ENCODE measurements at regions not wholly inside any gene's neighbourhood (a gene's known extent, or its start where the extent isn't known, plus 50 kb on each side); places are given as distances from the start of the nearest gene placed in this dataset.

DNA sequence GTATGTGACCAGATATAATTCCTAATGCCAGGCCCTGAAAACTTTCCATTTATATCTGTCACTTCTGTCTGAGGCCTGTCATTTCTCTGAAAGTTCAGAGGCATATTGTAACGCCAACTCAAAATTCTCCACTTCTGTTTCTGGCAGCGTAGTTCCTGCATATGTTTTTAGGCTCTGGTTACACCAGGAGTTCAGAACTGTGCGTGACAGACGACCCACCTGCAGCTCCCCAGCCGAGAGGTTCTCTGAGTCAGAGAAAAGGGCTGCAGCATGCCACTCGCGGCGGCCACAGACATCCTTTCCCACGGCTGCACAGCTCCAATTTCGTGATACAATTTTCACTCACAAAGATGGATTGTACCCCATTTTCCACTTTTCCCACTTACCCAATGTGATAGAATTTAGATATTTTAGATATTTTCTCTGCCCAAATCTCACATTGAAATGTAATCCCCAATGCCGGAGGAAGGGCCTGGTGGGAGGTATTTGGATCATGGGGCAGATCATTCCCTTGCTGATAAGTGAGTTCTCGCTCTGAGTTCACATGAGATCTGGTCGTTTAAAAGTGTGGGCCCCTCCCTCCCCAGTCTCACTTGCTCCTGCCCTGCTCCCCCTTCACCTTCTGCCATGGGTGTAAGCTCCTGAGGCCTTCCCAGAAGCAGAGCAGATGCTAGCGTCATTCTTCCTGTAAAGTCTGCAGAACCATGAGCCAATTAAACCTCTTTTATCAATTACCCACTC lies 308.1 kb downstream of the LIG4 start:
- TF ChIP-seq, protein P1, sequence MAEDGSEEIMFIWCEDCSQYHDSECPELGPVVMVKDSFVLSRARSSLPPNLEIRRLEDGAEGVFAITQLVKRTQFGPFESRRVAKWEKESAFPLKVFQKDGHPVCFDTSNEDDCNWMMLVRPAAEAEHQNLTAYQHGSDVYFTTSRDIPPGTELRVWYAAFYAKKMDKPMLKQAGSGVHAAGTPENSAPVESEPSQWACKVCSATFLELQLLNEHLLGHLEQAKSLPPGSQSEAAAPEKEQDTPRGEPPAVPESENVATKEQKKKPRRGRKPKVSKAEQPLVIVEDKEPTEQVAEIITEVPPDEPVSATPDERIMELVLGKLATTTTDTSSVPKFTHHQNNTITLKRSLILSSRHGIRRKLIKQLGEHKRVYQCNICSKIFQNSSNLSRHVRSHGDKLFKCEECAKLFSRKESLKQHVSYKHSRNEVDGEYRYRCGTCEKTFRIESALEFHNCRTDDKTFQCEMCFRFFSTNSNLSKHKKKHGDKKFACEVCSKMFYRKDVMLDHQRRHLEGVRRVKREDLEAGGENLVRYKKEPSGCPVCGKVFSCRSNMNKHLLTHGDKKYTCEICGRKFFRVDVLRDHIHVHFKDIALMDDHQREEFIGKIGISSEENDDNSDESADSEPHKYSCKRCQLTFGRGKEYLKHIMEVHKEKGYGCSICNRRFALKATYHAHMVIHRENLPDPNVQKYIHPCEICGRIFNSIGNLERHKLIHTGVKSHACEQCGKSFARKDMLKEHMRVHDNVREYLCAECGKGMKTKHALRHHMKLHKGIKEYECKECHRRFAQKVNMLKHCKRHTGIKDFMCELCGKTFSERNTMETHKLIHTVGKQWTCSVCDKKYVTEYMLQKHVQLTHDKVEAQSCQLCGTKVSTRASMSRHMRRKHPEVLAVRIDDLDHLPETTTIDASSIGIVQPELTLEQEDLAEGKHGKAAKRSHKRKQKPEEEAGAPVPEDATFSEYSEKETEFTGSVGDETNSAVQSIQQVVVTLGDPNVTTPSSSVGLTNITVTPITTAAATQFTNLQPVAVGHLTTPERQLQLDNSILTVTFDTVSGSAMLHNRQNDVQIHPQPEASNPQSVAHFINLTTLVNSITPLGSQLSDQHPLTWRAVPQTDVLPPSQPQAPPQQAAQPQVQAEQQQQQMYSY (CRISPR knock-in tag; IDR thresholded peaks at IDR 0.05): no peak
- TF ChIP-seq SOX15 (CRISPR knock-in tag; IDR thresholded peaks at IDR 0.05): no peak
- TF ChIP-seq SMAD4 (CRISPR knock-in tag; IDR thresholded peaks at IDR 0.05): no peak
- no peak for TF ChIP-seq RELA (CRISPR knock-in tag; IDR thresholded peaks at IDR 0.05; ENCODE audit: borderline replicate concordance)
- TF ChIP-seq, protein P2, sequence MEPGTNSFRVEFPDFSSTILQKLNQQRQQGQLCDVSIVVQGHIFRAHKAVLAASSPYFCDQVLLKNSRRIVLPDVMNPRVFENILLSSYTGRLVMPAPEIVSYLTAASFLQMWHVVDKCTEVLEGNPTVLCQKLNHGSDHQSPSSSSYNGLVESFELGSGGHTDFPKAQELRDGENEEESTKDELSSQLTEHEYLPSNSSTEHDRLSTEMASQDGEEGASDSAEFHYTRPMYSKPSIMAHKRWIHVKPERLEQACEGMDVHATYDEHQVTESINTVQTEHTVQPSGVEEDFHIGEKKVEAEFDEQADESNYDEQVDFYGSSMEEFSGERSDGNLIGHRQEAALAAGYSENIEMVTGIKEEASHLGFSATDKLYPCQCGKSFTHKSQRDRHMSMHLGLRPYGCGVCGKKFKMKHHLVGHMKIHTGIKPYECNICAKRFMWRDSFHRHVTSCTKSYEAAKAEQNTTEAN (CRISPR knock-in tag; IDR thresholded peaks at IDR 0.05): no peak
- TF ChIP-seq, protein P3, sequence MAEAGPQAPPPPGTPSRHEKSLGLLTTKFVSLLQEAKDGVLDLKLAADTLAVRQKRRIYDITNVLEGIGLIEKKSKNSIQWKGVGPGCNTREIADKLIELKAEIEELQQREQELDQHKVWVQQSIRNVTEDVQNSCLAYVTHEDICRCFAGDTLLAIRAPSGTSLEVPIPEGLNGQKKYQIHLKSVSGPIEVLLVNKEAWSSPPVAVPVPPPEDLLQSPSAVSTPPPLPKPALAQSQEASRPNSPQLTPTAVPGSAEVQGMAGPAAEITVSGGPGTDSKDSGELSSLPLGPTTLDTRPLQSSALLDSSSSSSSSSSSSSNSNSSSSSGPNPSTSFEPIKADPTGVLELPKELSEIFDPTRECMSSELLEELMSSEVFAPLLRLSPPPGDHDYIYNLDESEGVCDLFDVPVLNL (CRISPR knock-in tag; IDR thresholded peaks at IDR 0.05; ENCODE audit: borderline replicate concordance, low read depth): no peak
- TF ChIP-seq TCF7 (CRISPR knock-in tag; IDR thresholded peaks at IDR 0.05; ENCODE audit: low read depth): no peak
- TF ChIP-seq ZNF416 (CRISPR knock-in tag; IDR thresholded peaks at IDR 0.05): no peak
- TF ChIP-seq, protein P4, sequence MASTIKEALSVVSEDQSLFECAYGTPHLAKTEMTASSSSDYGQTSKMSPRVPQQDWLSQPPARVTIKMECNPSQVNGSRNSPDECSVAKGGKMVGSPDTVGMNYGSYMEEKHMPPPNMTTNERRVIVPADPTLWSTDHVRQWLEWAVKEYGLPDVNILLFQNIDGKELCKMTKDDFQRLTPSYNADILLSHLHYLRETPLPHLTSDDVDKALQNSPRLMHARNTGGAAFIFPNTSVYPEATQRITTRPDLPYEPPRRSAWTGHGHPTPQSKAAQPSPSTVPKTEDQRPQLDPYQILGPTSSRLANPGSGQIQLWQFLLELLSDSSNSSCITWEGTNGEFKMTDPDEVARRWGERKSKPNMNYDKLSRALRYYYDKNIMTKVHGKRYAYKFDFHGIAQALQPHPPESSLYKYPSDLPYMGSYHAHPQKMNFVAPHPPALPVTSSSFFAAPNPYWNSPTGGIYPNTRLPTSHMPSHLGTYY (CRISPR knock-in tag; IDR thresholded peaks at IDR 0.05): no peak
- TF ChIP-seq SMAD3 (CRISPR knock-in tag; IDR thresholded peaks at IDR 0.05; ENCODE audit: borderline replicate concordance): no peak
- TF ChIP-seq, protein P5, sequence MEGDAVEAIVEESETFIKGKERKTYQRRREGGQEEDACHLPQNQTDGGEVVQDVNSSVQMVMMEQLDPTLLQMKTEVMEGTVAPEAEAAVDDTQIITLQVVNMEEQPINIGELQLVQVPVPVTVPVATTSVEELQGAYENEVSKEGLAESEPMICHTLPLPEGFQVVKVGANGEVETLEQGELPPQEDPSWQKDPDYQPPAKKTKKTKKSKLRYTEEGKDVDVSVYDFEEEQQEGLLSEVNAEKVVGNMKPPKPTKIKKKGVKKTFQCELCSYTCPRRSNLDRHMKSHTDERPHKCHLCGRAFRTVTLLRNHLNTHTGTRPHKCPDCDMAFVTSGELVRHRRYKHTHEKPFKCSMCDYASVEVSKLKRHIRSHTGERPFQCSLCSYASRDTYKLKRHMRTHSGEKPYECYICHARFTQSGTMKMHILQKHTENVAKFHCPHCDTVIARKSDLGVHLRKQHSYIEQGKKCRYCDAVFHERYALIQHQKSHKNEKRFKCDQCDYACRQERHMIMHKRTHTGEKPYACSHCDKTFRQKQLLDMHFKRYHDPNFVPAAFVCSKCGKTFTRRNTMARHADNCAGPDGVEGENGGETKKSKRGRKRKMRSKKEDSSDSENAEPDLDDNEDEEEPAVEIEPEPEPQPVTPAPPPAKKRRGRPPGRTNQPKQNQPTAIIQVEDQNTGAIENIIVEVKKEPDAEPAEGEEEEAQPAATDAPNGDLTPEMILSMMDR (IDR thresholded peaks at IDR 0.05): no peak
- TF ChIP-seq, protein P6, sequence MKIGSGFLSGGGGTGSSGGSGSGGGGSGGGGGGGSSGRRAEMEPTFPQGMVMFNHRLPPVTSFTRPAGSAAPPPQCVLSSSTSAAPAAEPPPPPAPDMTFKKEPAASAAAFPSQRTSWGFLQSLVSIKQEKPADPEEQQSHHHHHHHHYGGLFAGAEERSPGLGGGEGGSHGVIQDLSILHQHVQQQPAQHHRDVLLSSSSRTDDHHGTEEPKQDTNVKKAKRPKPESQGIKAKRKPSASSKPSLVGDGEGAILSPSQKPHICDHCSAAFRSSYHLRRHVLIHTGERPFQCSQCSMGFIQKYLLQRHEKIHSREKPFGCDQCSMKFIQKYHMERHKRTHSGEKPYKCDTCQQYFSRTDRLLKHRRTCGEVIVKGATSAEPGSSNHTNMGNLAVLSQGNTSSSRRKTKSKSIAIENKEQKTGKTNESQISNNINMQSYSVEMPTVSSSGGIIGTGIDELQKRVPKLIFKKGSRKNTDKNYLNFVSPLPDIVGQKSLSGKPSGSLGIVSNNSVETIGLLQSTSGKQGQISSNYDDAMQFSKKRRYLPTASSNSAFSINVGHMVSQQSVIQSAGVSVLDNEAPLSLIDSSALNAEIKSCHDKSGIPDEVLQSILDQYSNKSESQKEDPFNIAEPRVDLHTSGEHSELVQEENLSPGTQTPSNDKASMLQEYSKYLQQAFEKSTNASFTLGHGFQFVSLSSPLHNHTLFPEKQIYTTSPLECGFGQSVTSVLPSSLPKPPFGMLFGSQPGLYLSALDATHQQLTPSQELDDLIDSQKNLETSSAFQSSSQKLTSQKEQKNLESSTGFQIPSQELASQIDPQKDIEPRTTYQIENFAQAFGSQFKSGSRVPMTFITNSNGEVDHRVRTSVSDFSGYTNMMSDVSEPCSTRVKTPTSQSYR (CRISPR knock-in tag; IDR thresholded peaks at IDR 0.05): no peak
- Mint-ChIP-seq H3K4me1 (no peaks in the 10 kb centered on the region), H3K27ac (no peak overlapping the region), H3K27me3 (ENCODE audit: low read depth) (no peaks in the 10 kb centered on the region), H3K4me3 (no peak overlapping the region), H3K9me3 (no peaks in the 10 kb centered on the region), H3K36me3 (no peaks in the 10 kb centered on the region)
- ATAC-seq (no peak), DNase-seq (ENCODE audit: low spot score) (no peak)
- ChIA-PET CTCF (no interaction called here), POLR2A (no interaction called here)
